SK-N-MC (cell line): ENCODE measurements at regions not wholly inside any gene's neighbourhood (a gene's known extent, or its start where the extent isn't known, plus 50 kb on each side); places are given as distances from the start of the nearest gene placed in this dataset.

ENCODE experiments used
- DNase-seq: peaks from one replicate; pipeline ENCODE4 v3.0.0-alpha.2; 2011; ENCODE audit warnings: low read depth, low spot score
- H3K27ac ChIP-seq: fragments of 200-600 bp; sonication (generic); 2 replicates; pipeline ENCODE4 v1.5.1; 2016; ENCODE audit warnings: mixed run types
- H3K36me3 ChIP-seq: fragments of 200-600 bp; sonication (generic); 2 replicates; pipeline ENCODE4 v1.6.1; 2017; ENCODE audit warnings: antibody characterized with exemption, low read length, mixed read lengths; ENCODE audit not compliant: insufficient read depth
- H3K4me3 ChIP-seq: fragments of 200-600 bp; sonication (generic); 2 replicates; pipeline ENCODE4 v1.5.1; 2016
- H3K9ac ChIP-seq: fragments of 200-600 bp; sonication (generic); 2 replicates; pipeline ENCODE4 v1.8.0; 2017; ENCODE audit warnings: mixed run types, mixed read lengths; ENCODE audit not compliant: insufficient read length
- H3K9me3 ChIP-seq: fragments of 200-600 bp; sonication (generic); 2 replicates; pipeline ENCODE4 v1.6.1; 2017; ENCODE audit warnings: low read depth, mild to moderate bottlenecking, antibody characterized with exemption, low read length, moderate library complexity, mixed read lengths
- EZH2 ChIP-seq: fragments of 200-600 bp; sonication (generic); IDR thresholded peaks from one replicate; pipeline ENCODE4 v1.6.1; 2017; ENCODE audit warnings: antibody characterized with exemption
- FOXP2 ChIP-seq: optimal IDR thresholded peaks from 2 replicates; pipeline ENCODE3; 2011; ENCODE audit warnings: mild to moderate bottlenecking, moderate library complexity; ENCODE audit not compliant: insufficient read depth; ENCODE audit errors: extremely low read length, control extremely low read depth
- POLR2AphosphoS5 ChIP-seq: IDR thresholded peaks from 2 replicates; pipeline ENCODE4 v1.6.1; 2012; ENCODE audit warnings: mild to moderate bottlenecking, low read depth, low read length, borderline replicate concordance

DNA sequence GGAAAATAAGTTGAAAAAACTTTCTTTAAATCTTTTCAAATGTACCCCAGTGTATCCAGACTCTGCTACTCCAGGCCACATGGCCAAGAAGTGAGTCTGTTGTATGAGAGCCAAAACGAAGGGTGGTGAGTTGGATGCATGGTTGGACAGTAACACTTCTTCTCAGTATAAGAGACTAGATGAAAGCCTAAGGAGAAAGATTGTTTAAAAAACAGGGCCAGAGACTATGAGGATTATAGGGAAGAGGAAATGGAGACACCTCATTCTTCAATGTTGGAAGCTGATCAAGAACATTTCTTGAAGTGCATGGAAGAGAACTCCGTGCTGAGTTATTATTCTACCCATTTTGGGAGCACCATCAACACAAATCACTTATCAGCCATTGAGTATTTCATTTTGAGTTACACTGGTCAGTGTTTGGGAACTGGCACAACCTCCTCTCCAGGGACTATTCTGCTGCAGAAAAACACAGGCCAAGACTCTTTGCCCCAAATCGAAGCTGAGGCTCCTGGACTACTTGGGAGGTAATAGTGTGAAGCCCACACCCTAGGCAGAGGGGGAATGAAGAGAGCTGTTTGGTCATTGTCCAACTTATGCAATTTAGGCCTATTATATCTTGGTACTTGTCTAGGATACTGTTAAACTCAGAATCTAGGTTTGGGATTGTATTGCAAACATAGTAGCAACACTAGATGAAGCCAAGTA, 123.0 kb upstream of the SEC61G start:
- Histone ChIP-seq H3K27ac (no peak overlapping the region), H3K4me3 (no peak overlapping the region), H3K36me3 (no peaks in the 10 kb centered on the region), H3K9me3 (no peaks in the 10 kb centered on the region), H3K9ac (no peak overlapping the region)
- no peak for DNase-seq
- no peak for TF ChIP-seq POLR2AphosphoS5
- no peak for TF ChIP-seq FOXP2
- no peak for TF ChIP-seq EZH2

DNA sequence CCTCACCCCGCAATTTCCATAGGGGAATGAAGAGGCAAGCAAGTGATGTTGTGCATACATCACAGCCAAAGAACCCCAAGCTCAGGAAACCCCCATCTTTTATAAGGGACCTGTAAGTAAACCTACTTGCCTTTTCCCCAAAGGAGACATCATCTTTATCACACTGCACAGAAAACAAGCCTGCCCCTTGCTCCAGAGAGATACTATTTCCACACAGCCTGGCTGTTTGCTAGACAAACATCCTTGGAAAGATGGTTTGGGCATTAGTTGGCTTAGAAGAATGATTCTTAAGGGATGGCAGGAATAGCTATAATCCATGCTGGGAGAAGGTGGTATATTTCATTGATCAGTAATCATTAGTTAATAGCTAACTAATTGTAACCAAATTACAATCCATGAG, 123.7 kb upstream of the SEC61G start:
- H3K36me3 ChIP-seq = no peaks in the 10 kb centered on the region
- H3K27ac ChIP-seq = no peak overlapping the region
- H3K4me3 ChIP-seq = no peak overlapping the region
- no peak overlapping the region for H3K9ac ChIP-seq
- TF ChIP-seq FOXP2 (no peak), POLR2AphosphoS5 (no peak), EZH2 (no peak)
- H3K9me3 ChIP-seq = no peaks in the 10 kb centered on the region
- DNase-seq = no peak

DNA sequence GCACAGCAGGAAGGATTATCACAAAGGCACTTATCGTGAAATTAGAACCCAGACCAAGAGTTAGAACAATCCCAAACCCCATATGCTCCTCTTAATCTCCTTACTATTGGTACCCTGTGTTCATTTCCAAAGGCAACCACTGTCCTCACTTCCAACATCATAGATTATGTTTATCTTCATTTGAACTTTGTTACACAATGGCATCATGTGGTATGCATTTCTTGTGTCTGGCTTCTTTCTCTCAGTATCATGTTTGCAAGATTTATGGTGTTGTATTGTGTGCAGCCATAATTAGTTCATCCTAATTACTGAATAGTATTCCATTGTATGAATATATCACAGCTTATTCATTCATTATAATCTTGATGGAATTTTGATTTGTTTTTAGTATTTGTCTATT, 124.6 kb upstream of the SEC61G start:
- Histone ChIP-seq H3K36me3 (no peaks in the 10 kb centered on the region), H3K4me3 (no peak overlapping the region), H3K9ac (no peak overlapping the region), H3K27ac (no peak overlapping the region), H3K9me3 (no peaks in the 10 kb centered on the region)
- no peak for DNase-seq
- TF ChIP-seq POLR2AphosphoS5 (no peak), EZH2 (no peak)

DNA sequence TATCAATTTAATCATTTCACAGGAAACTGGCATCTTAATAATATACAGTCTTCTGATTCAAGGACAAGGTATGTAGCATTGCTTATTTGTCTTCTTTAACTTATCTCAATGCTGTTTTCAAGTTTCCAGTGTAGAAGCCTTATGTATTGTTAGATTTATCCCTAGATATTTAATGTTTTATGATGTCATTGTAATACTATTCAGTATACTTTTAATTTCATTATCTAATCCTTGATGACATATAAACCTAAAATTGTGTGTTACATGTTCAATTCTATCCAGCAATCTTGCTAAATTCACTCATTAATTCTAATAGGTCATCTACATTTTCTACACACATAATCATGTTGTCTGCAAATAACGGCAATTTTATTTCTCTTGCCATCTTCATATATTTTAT, 126.3 kb upstream of the SEC61G start:
- TF ChIP-seq EZH2 (no peak), POLR2AphosphoS5 (no peak), FOXP2 (no peak)
- DNase-seq = no peak
- Histone ChIP-seq H3K27ac (no peak overlapping the region), H3K4me3 (no peak overlapping the region), H3K9me3 (no peaks in the 10 kb centered on the region), H3K36me3 (no peaks in the 10 kb centered on the region), H3K9ac (no peak overlapping the region)

DNA sequence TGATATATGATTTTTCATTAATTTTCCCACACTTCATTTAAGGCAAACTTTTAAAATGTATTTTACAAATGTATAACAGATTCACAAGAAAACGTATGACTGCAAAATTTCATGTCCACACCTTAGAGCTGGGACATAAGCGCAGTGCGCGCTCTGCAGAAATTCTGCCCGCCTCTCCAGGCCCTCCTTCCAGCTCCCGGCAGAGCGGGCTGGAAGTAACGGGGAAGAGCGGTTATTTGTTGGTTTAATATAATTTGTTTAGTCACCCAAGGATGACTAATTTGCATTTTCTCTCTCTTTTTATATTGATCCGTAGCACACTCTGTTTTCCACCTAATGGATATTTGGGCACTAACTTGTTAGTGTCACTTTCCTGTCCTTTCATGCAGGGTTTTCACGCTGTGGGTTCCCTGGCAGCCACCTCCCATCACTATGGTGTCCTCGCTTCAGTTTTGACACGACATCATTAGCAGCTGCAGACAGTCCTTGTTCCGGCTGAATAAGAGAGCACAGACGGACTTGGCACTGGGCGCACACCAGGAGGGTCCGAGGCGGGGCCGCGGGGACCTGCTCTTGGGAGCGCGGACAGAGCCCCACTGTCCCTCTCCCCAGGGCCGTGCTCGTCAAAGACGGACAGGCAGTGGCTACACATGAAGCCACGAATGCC, 129.2 kb upstream of the SEC61G start:
- no peak for DNase-seq
- H3K9me3 ChIP-seq = no peaks in the 10 kb centered on the region
- no peaks in the 10 kb centered on the region for H3K36me3 ChIP-seq
- TF ChIP-seq EZH2 (no peak), POLR2AphosphoS5 (no peak), FOXP2 (no peak)
- H3K27ac ChIP-seq = no peak overlapping the region
- H3K4me3 ChIP-seq = no peak overlapping the region
- no peak overlapping the region for H3K9ac ChIP-seq

DNA sequence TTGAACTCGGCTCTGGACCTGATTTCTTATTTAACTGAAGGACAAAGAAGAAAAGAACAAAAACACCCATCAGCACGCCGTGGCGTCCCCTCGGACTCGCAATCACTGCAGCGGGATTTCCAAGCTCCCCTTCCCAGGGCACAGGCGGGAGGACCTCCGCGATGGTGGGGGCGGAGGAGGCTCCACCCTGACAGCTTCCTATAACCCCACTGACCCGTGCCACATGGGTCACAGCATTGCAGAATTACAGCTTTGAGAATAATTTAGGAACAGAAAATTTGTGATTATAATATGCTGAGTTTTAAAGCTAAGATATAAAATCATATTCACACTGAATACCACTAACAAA, 129.7 kb upstream of the SEC61G start:
- DNase-seq = no peak
- Histone ChIP-seq H3K27ac (no peak overlapping the region), H3K4me3 (no peak overlapping the region), H3K36me3 (no peaks in the 10 kb centered on the region), H3K9ac (no peak overlapping the region), H3K9me3 (no peaks in the 10 kb centered on the region)
- TF ChIP-seq POLR2AphosphoS5 = no peak
- no peak for TF ChIP-seq FOXP2
- no peak for TF ChIP-seq EZH2

DNA sequence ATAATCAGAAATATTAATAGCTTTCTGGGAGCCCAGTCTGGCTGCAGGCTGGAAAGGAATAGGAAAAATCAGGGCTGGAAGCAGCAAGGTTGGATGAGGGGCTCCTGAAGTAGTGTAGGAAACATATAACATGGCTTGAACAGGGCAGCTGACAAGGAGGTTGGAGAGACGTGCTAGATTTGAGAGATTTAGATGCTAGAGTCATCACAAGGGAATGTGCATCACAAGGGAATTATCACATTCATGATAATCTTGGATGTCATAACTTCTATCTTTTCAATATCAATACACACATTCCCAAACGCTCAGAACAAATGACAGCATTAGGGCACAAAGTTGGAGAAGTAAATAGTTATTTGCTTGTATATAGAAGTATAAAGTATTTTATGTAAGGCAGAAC, 120.9 kb upstream of the EGFR start:
- Histone ChIP-seq H3K9me3 (no peaks in the 10 kb centered on the region), H3K27ac (no peak overlapping the region), H3K36me3 (no peaks in the 10 kb centered on the region), H3K4me3 (no peak overlapping the region), H3K9ac (no peak overlapping the region)
- no peak for TF ChIP-seq EZH2
- no peak for TF ChIP-seq POLR2AphosphoS5
- TF ChIP-seq FOXP2 = no peak
- DNase-seq = no peak

DNA sequence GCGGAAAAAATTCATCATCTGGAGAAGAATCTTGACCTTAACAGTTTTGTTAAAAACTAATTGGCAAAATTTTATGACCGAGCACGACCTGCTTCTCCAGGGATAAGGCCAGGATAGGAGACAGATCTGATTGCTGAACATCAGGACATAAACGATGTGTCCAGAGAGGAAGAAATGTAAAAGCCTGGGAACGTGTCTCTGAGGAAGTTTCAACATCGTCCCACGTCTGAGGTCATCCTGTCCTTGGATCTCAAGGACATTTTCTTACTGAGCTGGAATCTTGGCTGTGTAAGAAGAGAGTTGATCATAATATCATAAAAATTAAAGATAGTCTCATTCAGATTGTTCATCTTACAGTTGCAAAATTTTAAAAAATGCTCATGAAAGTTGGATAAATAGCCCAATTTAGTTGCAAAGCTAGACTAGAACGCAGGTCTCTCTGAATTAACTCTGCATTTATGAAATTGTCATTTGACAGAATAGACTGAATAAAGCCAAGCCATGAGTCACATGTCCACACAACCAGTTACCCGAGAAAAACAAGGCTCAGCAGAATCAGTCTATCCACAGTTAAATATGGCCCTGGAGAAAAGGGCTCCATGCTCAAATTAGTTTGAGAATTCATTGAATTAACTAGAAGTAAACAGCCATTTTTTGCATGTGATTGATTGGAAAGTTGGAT, 120.0 kb upstream of the EGFR start:
- Histone ChIP-seq H3K9ac (no peak overlapping the region), H3K36me3 (no peaks in the 10 kb centered on the region), H3K4me3 (no peak overlapping the region), H3K9me3 (no peaks in the 10 kb centered on the region), H3K27ac (no peak overlapping the region)
- TF ChIP-seq EZH2 (no peak), POLR2AphosphoS5 (no peak), FOXP2 (no peak)
- no peak for DNase-seq

DNA sequence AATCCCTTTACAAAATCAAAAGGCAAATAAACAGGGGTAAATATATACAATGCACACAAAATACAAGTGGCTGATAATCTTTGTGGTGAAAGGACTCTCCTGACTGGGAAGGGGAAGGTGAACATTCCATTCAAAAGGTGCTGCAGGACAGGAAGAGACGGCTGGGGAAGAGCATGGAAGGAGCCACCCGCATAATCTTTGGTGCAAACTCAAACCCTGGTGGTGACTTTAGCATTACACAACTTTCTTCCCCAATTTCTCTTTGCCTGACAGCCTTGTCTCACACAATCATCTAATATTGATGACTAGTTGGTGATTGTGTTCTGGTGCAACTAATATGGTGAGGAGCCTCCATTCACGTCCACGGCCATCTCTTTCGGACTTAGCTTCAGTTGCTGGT, 117.0 kb upstream of the EGFR start:
- no peak overlapping the region for H3K9ac ChIP-seq
- no peaks in the 10 kb centered on the region for H3K36me3 ChIP-seq
- TF ChIP-seq POLR2AphosphoS5 = no peak
- no peak for TF ChIP-seq EZH2
- TF ChIP-seq FOXP2 = no peak
- H3K27ac ChIP-seq = no peak overlapping the region
- DNase-seq = no peak
- H3K4me3 ChIP-seq = no peak overlapping the region
- no peaks in the 10 kb centered on the region for H3K9me3 ChIP-seq

DNA sequence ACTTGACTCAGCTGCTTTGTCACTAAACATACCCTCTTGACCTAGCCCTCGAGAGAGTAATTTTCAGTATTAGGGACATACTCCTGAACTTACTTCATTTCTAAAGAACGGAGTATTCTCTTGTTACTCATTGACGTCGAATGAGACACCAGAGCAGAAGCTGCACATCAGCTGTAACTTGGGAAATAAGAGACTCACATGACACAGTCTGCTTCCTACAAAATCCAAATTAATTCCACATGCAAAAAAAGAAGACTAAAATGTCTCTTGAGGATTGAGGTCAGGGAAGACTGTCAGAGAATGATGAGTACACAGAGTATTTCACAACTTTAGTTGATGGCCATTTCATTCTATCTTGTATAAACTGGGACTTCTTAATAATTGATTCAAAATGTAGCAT, 114.7 kb upstream of the EGFR start:
- no peak for TF ChIP-seq POLR2AphosphoS5
- no peak for TF ChIP-seq FOXP2
- TF ChIP-seq EZH2 = no peak
- Histone ChIP-seq H3K27ac (no peak overlapping the region), H3K36me3 (no peaks in the 10 kb centered on the region), H3K4me3 (no peak overlapping the region), H3K9me3 (no peaks in the 10 kb centered on the region), H3K9ac (no peak overlapping the region)
- no peak for DNase-seq
